ENCODE measurements at regions not wholly inside any gene's neighbourhood (a gene's known extent, or its start where the extent isn't known, plus 50 kb on each side); places are given as distances from the start of the nearest gene placed in this dataset.
"Not testable (repeated sequence)": the region's sequence is repeated elsewhere in the genome, so short reads cannot be mapped to it uniquely, and the experiment has no call there.

- H3K36me3 ChIP-seq (ENCODE audit: control insufficient read depth, insufficient read depth, low read length); DNase-seq (ENCODE audit: extremely low read depth, insufficient read length); H3K4me3 ChIP-seq (replicated peaks; ENCODE audit: low read depth, low read length); H3K27me3 ChIP-seq (replicated peaks; ENCODE audit: control insufficient read depth, insufficient read depth, low read length): not testable (repeated sequence)
Observed at GRCh38 chr2:87658976-87659375, 88.9 kb upstream of the PLGLB2 start.

GRCh38 chr2:87660164-87660563 lies 87.7 kb upstream of the PLGLB2 start:
- not testable (repeated sequence) for H3K36me3 ChIP-seq (ENCODE audit: control insufficient read depth, insufficient read depth, low read length); DNase-seq (ENCODE audit: extremely low read depth, insufficient read length); H3K4me3 ChIP-seq (replicated peaks; ENCODE audit: low read depth, low read length); H3K27me3 ChIP-seq (replicated peaks; ENCODE audit: control insufficient read depth, insufficient read depth, low read length)

DNA sequence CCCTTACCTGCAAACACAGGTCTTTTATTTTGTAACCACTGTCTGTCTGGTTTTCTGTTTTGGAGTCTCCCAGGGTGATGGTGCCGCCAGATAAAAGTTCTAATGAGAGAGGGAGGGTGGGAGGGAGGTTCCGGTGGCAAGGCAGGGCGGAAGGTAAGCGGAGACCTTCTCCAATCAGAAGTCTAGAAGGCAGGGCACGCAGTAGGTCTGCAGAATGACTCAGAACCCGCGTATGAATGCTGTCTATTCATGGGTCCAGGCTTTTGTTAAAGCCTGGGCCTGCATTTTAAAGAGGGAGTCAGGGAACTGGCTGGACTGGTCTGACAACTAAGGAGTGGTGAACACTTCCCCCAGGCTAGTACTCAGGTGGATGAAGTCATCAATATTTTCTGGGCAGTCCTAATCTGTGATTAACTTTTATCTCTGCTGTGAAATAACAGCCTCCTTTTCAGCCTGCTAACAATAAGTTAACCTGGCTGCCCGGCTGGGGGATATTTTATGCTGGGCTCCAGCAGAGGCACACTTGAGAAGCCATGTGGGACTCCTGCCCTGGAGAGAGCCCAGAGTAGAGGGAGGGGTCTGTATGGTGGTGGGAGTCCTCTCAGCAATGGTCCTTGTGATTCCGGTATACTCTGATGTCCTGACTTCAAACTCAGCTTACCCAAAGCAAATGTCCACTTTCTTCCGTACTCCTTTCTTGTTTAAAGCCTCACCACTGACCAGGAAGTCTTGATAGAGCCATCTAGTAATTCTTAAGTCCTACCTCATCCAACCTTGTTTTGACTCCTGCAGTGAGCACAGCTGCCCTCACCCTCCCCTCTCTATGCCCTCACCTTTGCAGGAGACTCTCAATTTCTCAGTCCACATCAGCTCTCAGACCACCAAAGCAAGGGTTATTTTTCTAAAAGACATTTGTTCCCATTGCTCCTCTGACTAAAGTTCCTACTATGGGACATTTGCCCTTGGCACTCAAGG lies 85.3 kb upstream of the PLGLB2 start:
- DNase-seq (ENCODE audit: extremely low read depth, insufficient read length); H3K4me3 ChIP-seq (replicated peaks; ENCODE audit: low read depth, low read length); H3K27me3 ChIP-seq (replicated peaks; ENCODE audit: control insufficient read depth, insufficient read depth, low read length); H3K36me3 ChIP-seq (ENCODE audit: control insufficient read depth, insufficient read depth, low read length): not testable (repeated sequence)

GRCh38 chr2:87663347-87663746 lies 84.5 kb upstream of the PLGLB2 start:
- not testable (repeated sequence) for H3K36me3 ChIP-seq (ENCODE audit: control insufficient read depth, insufficient read depth, low read length); DNase-seq (ENCODE audit: extremely low read depth, insufficient read length); H3K27me3 ChIP-seq (replicated peaks; ENCODE audit: control insufficient read depth, insufficient read depth, low read length); H3K4me3 ChIP-seq (replicated peaks; ENCODE audit: low read depth, low read length)

DNA sequence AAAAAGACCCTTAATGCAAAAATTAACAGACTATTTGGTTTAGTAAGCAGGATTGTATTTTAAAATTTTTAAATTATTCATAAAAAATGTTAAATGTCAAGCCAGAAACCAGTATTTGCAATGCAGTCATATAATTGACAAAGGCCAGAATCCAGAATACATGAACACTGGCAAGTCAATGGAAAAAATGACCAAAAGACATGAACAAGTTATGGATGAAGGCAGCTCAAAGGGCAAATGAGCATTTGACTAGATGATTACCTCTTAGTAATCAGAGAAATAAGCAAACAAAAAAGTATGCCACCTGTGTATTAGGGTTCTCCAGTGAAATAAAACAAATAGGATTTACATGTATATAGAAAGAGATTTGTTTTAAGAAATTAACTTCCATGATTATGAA lies 80.9 kb upstream of the PLGLB2 start:
- DNase-seq (ENCODE audit: extremely low read depth, insufficient read length); H3K36me3 ChIP-seq (ENCODE audit: control insufficient read depth, insufficient read depth, low read length); H3K27me3 ChIP-seq (replicated peaks; ENCODE audit: control insufficient read depth, insufficient read depth, low read length): not testable (repeated sequence)

GRCh38 chr2:87668361-87668760 lies 79.5 kb upstream of the PLGLB2 start:
- not testable (repeated sequence) for DNase-seq (ENCODE audit: extremely low read depth, insufficient read length); H3K36me3 ChIP-seq (ENCODE audit: control insufficient read depth, insufficient read depth, low read length); H3K27me3 ChIP-seq (replicated peaks; ENCODE audit: control insufficient read depth, insufficient read depth, low read length); H3K4me3 ChIP-seq (replicated peaks; ENCODE audit: low read depth, low read length)

More for the DNA sequence above, 80.9 kb upstream of the PLGLB2 start:
- not testable (repeated sequence) for H3K4me3 ChIP-seq (replicated peaks; ENCODE audit: low read depth, low read length)

GRCh38 chr2:87669633-87670231 lies 78.2 kb upstream of the PLGLB2 start:
- H3K27me3 ChIP-seq (replicated peaks; ENCODE audit: control insufficient read depth, insufficient read depth, low read length); H3K36me3 ChIP-seq (ENCODE audit: control insufficient read depth, insufficient read depth, low read length); H3K4me3 ChIP-seq (replicated peaks; ENCODE audit: low read depth, low read length); DNase-seq (ENCODE audit: extremely low read depth, insufficient read length): not testable (repeated sequence)

GRCh38 chr2:87672404-87672803 lies 75.5 kb upstream of the PLGLB2 start:
- H3K4me3 ChIP-seq (replicated peaks; ENCODE audit: low read depth, low read length); H3K36me3 ChIP-seq (ENCODE audit: control insufficient read depth, insufficient read depth, low read length); DNase-seq (ENCODE audit: extremely low read depth, insufficient read length); H3K27me3 ChIP-seq (replicated peaks; ENCODE audit: control insufficient read depth, insufficient read depth, low read length): not testable (repeated sequence)

- not testable (repeated sequence) for H3K4me3 ChIP-seq (replicated peaks; ENCODE audit: low read depth, low read length); H3K27me3 ChIP-seq (replicated peaks; ENCODE audit: control insufficient read depth, insufficient read depth, low read length)
Observed at GRCh38 chr2:87674729-87675128, 73.2 kb upstream of the PLGLB2 start.

GRCh38 chr2:87675487-87675886 lies 72.4 kb upstream of the PLGLB2 start:
- H3K4me3 ChIP-seq (replicated peaks; ENCODE audit: low read depth, low read length); H3K27me3 ChIP-seq (replicated peaks; ENCODE audit: control insufficient read depth, insufficient read depth, low read length); H3K36me3 ChIP-seq (ENCODE audit: control insufficient read depth, insufficient read depth, low read length); DNase-seq (ENCODE audit: extremely low read depth, insufficient read length): not testable (repeated sequence)

More at GRCh38 chr2:87674729-87675128, 73.2 kb upstream of the PLGLB2 start:
- not testable (repeated sequence) for DNase-seq (ENCODE audit: extremely low read depth, insufficient read length); H3K36me3 ChIP-seq (ENCODE audit: control insufficient read depth, insufficient read depth, low read length)

DNA sequence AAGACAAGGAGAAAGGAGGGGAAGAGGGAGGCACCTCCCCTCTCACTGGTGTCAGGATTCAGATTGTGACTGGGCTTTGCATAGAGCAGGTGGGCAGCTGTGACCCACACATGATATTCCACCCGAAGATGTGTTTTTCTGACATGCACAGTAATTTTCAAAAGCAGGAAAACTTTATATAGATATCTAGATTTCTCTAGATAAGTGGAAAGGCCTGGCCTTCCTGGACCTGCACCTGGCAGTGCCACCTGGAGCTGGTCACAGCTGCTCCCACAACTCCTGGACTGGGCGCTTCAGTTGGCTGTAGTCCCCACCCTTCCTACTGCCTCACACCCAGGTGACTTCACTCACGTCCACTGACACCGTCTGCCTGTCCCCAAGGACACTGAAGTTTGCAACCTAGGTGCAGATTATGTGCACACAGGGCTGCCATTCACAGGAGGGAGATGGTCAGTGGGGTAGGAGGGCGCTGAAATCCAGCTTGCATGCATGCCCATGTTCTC lies 70.4 kb upstream of the PLGLB2 start:
- H3K36me3 ChIP-seq (ENCODE audit: control insufficient read depth, insufficient read depth, low read length); H3K27me3 ChIP-seq (replicated peaks; ENCODE audit: control insufficient read depth, insufficient read depth, low read length); H3K4me3 ChIP-seq (replicated peaks; ENCODE audit: low read depth, low read length); DNase-seq (ENCODE audit: extremely low read depth, insufficient read length): not testable (repeated sequence)

GRCh38 chr2:87678742-87679173 lies 69.1 kb upstream of the PLGLB2 start:
- not testable (repeated sequence) for DNase-seq (ENCODE audit: extremely low read depth, insufficient read length); H3K4me3 ChIP-seq (replicated peaks; ENCODE audit: low read depth, low read length); H3K36me3 ChIP-seq (ENCODE audit: control insufficient read depth, insufficient read depth, low read length)

DNA sequence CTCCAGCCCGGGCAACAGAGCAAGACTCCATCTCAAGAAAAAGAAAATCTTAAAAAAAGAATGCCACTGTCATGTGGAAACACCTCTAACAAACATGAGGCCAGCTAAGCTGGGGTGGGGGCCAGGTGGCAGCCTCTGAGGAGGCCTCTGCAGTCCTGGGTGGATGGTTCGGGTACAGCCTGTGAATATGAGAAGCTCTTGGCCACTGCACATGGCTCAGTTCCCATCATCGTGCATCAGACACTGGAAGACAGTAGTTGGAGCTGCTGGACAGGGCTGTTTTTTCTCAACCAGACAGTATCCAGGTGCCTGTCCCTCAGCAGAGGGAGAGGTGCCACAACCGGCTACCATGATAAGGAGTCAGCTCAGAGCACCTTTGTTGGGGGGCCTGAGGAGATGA lies 67.9 kb upstream of the PLGLB2 start:
- not testable (repeated sequence) for H3K4me3 ChIP-seq (replicated peaks; ENCODE audit: low read depth, low read length); H3K27me3 ChIP-seq (replicated peaks; ENCODE audit: control insufficient read depth, insufficient read depth, low read length); H3K36me3 ChIP-seq (ENCODE audit: control insufficient read depth, insufficient read depth, low read length); DNase-seq (ENCODE audit: extremely low read depth, insufficient read length)

More at GRCh38 chr2:87678742-87679173, 69.1 kb upstream of the PLGLB2 start:
- H3K27me3 ChIP-seq (replicated peaks; ENCODE audit: control insufficient read depth, insufficient read depth, low read length), result not testable (repeated sequence)

GRCh38 chr2:87680691-87681090 lies 67.2 kb upstream of the PLGLB2 start:
- not testable (repeated sequence) for H3K36me3 ChIP-seq (ENCODE audit: control insufficient read depth, insufficient read depth, low read length); DNase-seq (ENCODE audit: extremely low read depth, insufficient read length); H3K27me3 ChIP-seq (replicated peaks; ENCODE audit: control insufficient read depth, insufficient read depth, low read length); H3K4me3 ChIP-seq (replicated peaks; ENCODE audit: low read depth, low read length)

All from GM06990 (cell line).